Neuronal stem cell (in vitro differentiated cells): ENCODE measurements at regions not wholly inside any gene's neighbourhood (a gene's known extent, or its start where the extent isn't known, plus 50 kb on each side); places are given as distances from the start of the nearest gene placed in this dataset.

Source experiments
- DNase-seq: peaks from one replicate; pipeline ENCODE4 v3.0.0-alpha.2; 2013; ENCODE audit warnings: low spot score
- H2AFZ ChIP-seq: one replicate; pipeline ENCODE4 v1.6.1; 2013; ENCODE audit warnings: mild to moderate bottlenecking, low read length, inconsistent platforms
- H2AK5ac ChIP-seq: 2 replicates; pipeline ENCODE4 v1.6.1; 2013; ENCODE audit warnings: low read depth, mild to moderate bottlenecking, inconsistent platforms, low read length, moderate library complexity, mixed read lengths
- H2BK120ac ChIP-seq: 2 replicates; pipeline ENCODE4 v1.6.1; 2013; ENCODE audit warnings: low read depth, mild to moderate bottlenecking, inconsistent platforms, low read length, moderate library complexity, mixed read lengths
- H2BK12ac ChIP-seq: one replicate; pipeline ENCODE4 v1.6.1; 2013; ENCODE audit warnings: low read length, inconsistent platforms
- H2BK15ac ChIP-seq: 2 replicates; pipeline ENCODE4 v1.6.1; 2013; ENCODE audit warnings: mild to moderate bottlenecking, low read length, inconsistent platforms, mixed read lengths
- H2BK5ac ChIP-seq: one replicate; pipeline ENCODE4 v1.6.1; 2013; ENCODE audit warnings: inconsistent platforms, mild to moderate bottlenecking, low read length, moderate library complexity
- H3K14ac ChIP-seq: one replicate; pipeline ENCODE4 v1.6.1; 2013; ENCODE audit warnings: low read length, inconsistent platforms
- H3K18ac ChIP-seq: 2 replicates; pipeline ENCODE4 v1.6.1; 2013; ENCODE audit warnings: low read length, inconsistent platforms
- H3K23ac ChIP-seq: 2 replicates; pipeline ENCODE4 v1.6.1; 2013; ENCODE audit warnings: low read depth, mild to moderate bottlenecking, mixed read lengths, low read length, inconsistent platforms; ENCODE audit not compliant: poor library complexity
- H3K27ac ChIP-seq: replicated peaks from 3 replicates; pipeline ENCODE4 v1.5.1; 2013; ENCODE audit warnings: low read length, inconsistent platforms
- H3K27me3 ChIP-seq, 3 experiments: 2 replicates each; pipeline ENCODE4 v1.6.1; 2013; ENCODE audit warnings: low read length in 3 of 3, mild to moderate bottlenecking in 2 of 3, inconsistent platforms in 1 of 3, low read depth in 1 of 3, mixed read lengths in 1 of 3, moderate library complexity in 1 of 3; ENCODE audit not compliant: control insufficient read depth in 3 of 3, insufficient read depth in 3 of 3
- H3K36me3 ChIP-seq, 2 donors: replicated peaks in 1 of 2; 2 replicates each; pipeline ENCODE4 v1.6.1; 2013; ENCODE audit warnings: low read length in 2 of 2; ENCODE audit not compliant: control insufficient read depth in 2 of 2, insufficient read depth in 2 of 2
- H3K4ac ChIP-seq: 2 replicates; pipeline ENCODE4 v1.6.1; 2013; ENCODE audit warnings: inconsistent platforms, mild to moderate bottlenecking, low read length, moderate library complexity
- H3K4me1 ChIP-seq, 2 donors: 1 replicate in 1 of 2; 2 replicates in 1 of 2; pipeline ENCODE4 v1.6.1; 2013; ENCODE audit warnings: low read length in 2 of 2, low read depth in 1 of 2; ENCODE audit not compliant: control insufficient read depth in 2 of 2, insufficient read depth in 1 of 2
- H3K4me2 ChIP-seq: one replicate; pipeline ENCODE4 v1.6.1; 2013; ENCODE audit warnings: mild to moderate bottlenecking, low read length, inconsistent platforms; ENCODE audit not compliant: insufficient read depth, poor library complexity, severe bottlenecking
- H3K4me3 ChIP-seq, 2 donors: 2 replicates each; pipeline ENCODE4 v1.5.1; 2013; ENCODE audit warnings: low read length in 2 of 2, mild to moderate bottlenecking in 2 of 2, inconsistent platforms in 1 of 2, moderate library complexity in 1 of 2
- H3K79me1 ChIP-seq: one replicate; pipeline ENCODE4 v1.6.1; 2013; ENCODE audit warnings: low read depth, mild to moderate bottlenecking, inconsistent platforms, low read length, moderate library complexity
- H3K9ac ChIP-seq: one replicate; pipeline ENCODE4 v1.6.1; 2013; ENCODE audit warnings: mild to moderate bottlenecking, low read depth, low read length, inconsistent platforms; ENCODE audit not compliant: poor library complexity
- H3K9me3 ChIP-seq, 2 donors: replicated peaks in 1 of 2; 2 replicates each; pipeline versions ENCODE3 to v1.6.1; 2013; ENCODE audit warnings: low read length in 2 of 2, mild to moderate bottlenecking in 2 of 2, inconsistent platforms in 1 of 2, low read depth in 1 of 2, mixed read lengths in 1 of 2, moderate library complexity in 1 of 2; ENCODE audit not compliant: control insufficient read depth in 2 of 2, insufficient read depth in 1 of 2
- H4K8ac ChIP-seq: one replicate; pipeline ENCODE4 v1.6.1; 2013; ENCODE audit warnings: low read depth, mild to moderate bottlenecking, inconsistent platforms, low read length, moderate library complexity
- H4K91ac ChIP-seq: one replicate; pipeline ENCODE4 v1.6.1; 2013; ENCODE audit warnings: low read length, low read depth, mild to moderate bottlenecking, inconsistent platforms; ENCODE audit not compliant: poor library complexity
- WGBS, 2 donors: extraction: QIAGEN DNeasy Blood & Tissue Kit; methylation state at CpG; one replicate each; pipeline ENCODE4 v1.1.7; 2013; ENCODE audit warnings: missing lambda C conversion rate in 2 of 2, mixed read lengths in 1 of 2; ENCODE audit not compliant: insufficient read length in 2 of 2, insufficient replicate concordance in 1 of 2; ENCODE audit errors: extremely low coverage in 2 of 2; 5-methylcytosine and 5-hydroxymethylcytosine counted together

DNA sequence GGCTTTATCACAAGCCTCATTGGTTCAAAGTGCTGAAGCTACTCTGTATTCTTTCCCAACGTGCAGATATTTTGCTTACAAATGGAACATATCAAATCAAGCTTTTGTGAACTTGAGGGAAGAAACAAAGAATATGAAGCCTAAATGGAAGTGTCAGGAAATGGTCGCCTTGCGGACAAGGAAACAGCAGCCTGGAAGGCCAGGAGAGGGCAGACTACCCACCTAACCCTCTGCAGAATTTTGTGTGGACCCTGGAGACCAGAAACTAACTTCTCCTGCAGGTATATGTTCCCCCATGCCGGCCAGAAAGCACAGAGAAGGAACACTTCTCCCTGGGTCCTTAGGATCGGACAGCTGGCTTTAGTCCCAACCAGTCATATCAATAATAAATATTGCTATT lies 1425.8 kb downstream of the PCDH7 start:
- no peak overlapping the region for H3K4me2 ChIP-seq
- H3K4me3 ChIP-seq: no peak overlapping the region
- no peaks in the 10 kb centered on the region for H3K79me1 ChIP-seq
- H3K27ac ChIP-seq: no peak overlapping the region
- WGBS, 2 donors: no CpG with 5 or more reads among the region's 5 CpGs
- no peak overlapping the region for H3K23ac ChIP-seq
- H4K91ac ChIP-seq: no peak overlapping the region
- H3K27me3 ChIP-seq: no peaks in the 10 kb centered on the region
- H2BK120ac ChIP-seq: no peak overlapping the region
- no peak overlapping the region for H2AK5ac ChIP-seq
- no peak overlapping the region for H2BK5ac ChIP-seq
- no peak overlapping the region for H3K4ac ChIP-seq
- no peaks in the 10 kb centered on the region for H3K36me3 ChIP-seq
- H2BK15ac ChIP-seq: no peak overlapping the region
- no peak for DNase-seq
- peaks cover 3% of the 10 kb centered on the region in 2 donors for H3K4me1 ChIP-seq
- no peak overlapping the region for H2BK12ac ChIP-seq
- no peaks in the 10 kb centered on the region for H3K9me3 ChIP-seq
- no peak overlapping the region for H3K18ac ChIP-seq
- no peak overlapping the region for H3K9ac ChIP-seq
- no peak overlapping the region for H3K14ac ChIP-seq
- H2AFZ ChIP-seq: no peak overlapping the region
- no peak overlapping the region for H4K8ac ChIP-seq

DNA sequence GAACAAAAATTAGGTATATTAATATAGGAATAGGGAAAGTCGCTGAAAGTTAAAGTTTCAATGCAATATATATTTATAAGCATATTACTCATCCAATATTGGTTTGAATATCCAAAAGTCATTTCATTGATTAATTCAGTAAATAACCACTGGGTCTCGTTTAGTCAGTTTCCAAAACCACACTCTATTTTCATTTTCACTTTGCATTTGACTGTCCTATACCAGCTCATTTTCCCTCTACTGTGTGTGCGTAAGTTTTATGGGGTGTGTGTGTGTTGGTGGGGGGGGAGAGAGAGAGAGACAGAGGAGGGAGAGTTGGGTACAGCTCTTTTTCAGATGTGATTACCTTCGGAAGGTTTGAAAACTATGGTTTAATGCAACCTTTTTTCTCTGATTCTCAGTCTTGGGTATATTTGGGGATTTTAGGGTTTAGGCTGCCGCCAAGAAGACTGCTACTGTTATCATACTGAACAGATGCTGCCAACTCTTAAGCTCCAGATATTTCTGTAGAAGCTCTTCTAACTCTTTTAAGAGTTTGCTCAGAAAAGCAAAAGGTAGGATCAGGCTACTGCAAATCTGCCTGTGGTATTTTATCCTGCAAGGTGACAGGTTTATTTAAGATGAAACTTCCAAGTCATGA lies 1427.4 kb downstream of the PCDH7 start:
- Histone ChIP-seq H3K27me3 (no peaks in the 10 kb centered on the region), H4K91ac (no peak overlapping the region), H2BK120ac (no peak overlapping the region), H3K18ac (no peak overlapping the region), H4K8ac (no peak overlapping the region), H3K4me1 (peaks cover 3% of the 10 kb centered on the region in 2 donors), H2BK12ac (no peak overlapping the region), H2BK5ac (no peak overlapping the region), H3K14ac (no peak overlapping the region), H2AFZ (peak overlapping the region; percentile 29), H3K9ac (no peak overlapping the region), H3K4me3 (no peak overlapping the region), H3K9me3 (no peaks in the 10 kb centered on the region), H2AK5ac (no peak overlapping the region), H3K36me3 (no peaks in the 10 kb centered on the region), H3K4me2 (no peak overlapping the region), H3K4ac (no peak overlapping the region), H3K23ac (no peak overlapping the region), H3K79me1 (no peaks in the 10 kb centered on the region), H2BK15ac (no peak overlapping the region), H3K27ac (no peak overlapping the region)
- no peak for DNase-seq
- WGBS, 2 donors: no CpG with 5 or more reads among the region's 5 CpGs

DNA sequence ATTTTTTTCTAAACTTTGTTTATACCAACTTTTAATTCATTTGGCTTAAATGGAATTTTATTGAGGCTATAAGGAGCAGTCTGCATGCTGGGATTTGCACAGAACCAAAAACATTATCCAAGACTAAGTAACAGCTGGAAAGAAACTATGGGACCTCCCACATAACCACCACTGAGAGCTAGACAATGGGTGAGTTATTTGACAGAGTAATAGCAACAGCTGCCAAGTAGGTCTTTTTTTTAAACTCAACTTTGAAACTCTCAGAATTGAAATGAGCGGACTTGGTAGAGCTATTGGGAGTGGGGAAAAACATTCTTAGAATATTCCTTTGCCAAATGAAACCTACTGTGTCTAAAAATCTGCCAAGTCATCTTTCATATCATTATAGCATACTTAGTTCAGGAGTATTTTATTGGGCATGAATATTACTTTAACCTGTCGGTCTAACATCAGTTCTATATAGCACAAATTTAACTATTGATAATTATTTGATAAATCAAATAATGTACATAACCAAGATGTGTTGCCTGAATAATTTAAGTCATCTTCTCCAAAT lies 1428.0 kb downstream of the PCDH7 start:
- Histone ChIP-seq H3K4ac (no peak overlapping the region), H3K36me3 (no peaks in the 10 kb centered on the region), H2BK120ac (no peak overlapping the region), H4K91ac (no peak overlapping the region), H4K8ac (no peak overlapping the region), H3K23ac (no peak overlapping the region), H3K79me1 (no peaks in the 10 kb centered on the region), H2AFZ (no peak overlapping the region), H2BK12ac (no peak overlapping the region), H3K27me3 (no peaks in the 10 kb centered on the region), H3K4me1 (peaks cover 3% of the 10 kb centered on the region in 2 donors), H2BK5ac (no peak overlapping the region), H3K9me3 (no peaks in the 10 kb centered on the region), H3K4me3 (no peak overlapping the region), H3K4me2 (no peak overlapping the region), H3K14ac (no peak overlapping the region), H2AK5ac (no peak overlapping the region), H3K27ac (no peak overlapping the region), H3K18ac (no peak overlapping the region), H3K9ac (no peak overlapping the region), H2BK15ac (no peak overlapping the region)
- DNase-seq: no peak
- WGBS, 2 donors: no CpG with 5 or more reads among the region's 2 CpGs

DNA sequence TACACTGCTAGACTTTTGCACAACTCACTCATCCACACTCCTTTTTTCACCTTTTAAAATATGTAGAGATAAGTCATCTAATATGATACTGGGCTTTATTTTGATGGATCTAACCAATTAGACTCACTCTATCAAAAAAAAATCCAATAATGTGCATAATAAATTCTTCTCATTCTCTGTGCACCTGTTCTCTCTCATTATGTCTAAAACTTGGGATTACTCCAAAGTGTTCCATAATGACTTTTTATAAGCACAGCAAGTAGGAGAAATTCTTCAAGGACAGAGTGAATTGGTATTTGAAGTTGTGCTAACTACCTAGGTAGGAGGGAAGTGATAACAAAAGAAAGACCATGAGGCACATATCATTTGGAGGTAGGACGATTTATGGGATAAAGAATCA lies 1438.8 kb downstream of the PCDH7 start:
- H4K8ac ChIP-seq: no peak overlapping the region
- H3K4me1 ChIP-seq: no peaks in the 10 kb centered on the region
- H3K4me2 ChIP-seq: no peak overlapping the region
- no peaks in the 10 kb centered on the region for H3K36me3 ChIP-seq
- no peaks in the 10 kb centered on the region for H3K27me3 ChIP-seq
- no peak overlapping the region for H3K14ac ChIP-seq
- no peak overlapping the region for H2BK12ac ChIP-seq
- no peak overlapping the region for H3K18ac ChIP-seq
- no peak overlapping the region for H3K27ac ChIP-seq
- no peak overlapping the region for H3K4ac ChIP-seq
- H4K91ac ChIP-seq: no peak overlapping the region
- no peak overlapping the region for H3K23ac ChIP-seq
- H3K4me3 ChIP-seq: no peak overlapping the region
- DNase-seq: no peak
- no peaks in the 10 kb centered on the region for H3K79me1 ChIP-seq
- no CpG with 5 or more reads among the region's 1 CpG for WGBS, 2 donors
- H2BK15ac ChIP-seq: no peak overlapping the region
- no peaks in the 10 kb centered on the region for H3K9me3 ChIP-seq
- H3K9ac ChIP-seq: no peak overlapping the region
- H2AFZ ChIP-seq: no peak overlapping the region
- H2BK5ac ChIP-seq: no peak overlapping the region
- H2BK120ac ChIP-seq: no peak overlapping the region
- no peak overlapping the region for H2AK5ac ChIP-seq
